GM18505 (cell line): ENCODE measurements at regions not wholly inside any gene's neighbourhood (a gene's known extent, or its start where the extent isn't known, plus 50 kb on each side); places are given as distances from the start of the nearest gene placed in this dataset.
"Not testable (repeated sequence)": the region's sequence is repeated elsewhere in the genome, so short reads cannot be mapped to it uniquely, and the experiment has no call there.

Source experiments
- ATAC-seq: cut with Tn5 transposase; IDR thresholded peaks from one replicate; pipeline ENCODE4 v1.9.1; 2021; ENCODE audit not compliant: unreplicated experiment
- POLR2A ChIP-seq: IDR thresholded peaks from 4 replicates; pipeline ENCODE4 v1.6.1; 2011; ENCODE audit warnings: borderline replicate concordance; ENCODE audit not compliant: insufficient read depth, insufficient read length; ENCODE audit errors: extremely low read depth

GRCh38 chr16:22635357-22635761 lies 124.7 kb downstream of the NPIPB5 start:
- ATAC-seq: no peak

GRCh38 chr16:22635801-22636200 lies 125.1 kb downstream of the NPIPB5 start:
- TF ChIP-seq POLR2A: no peak

More at GRCh38 chr16:22635357-22635761, 124.7 kb downstream of the NPIPB5 start:
- no peak for TF ChIP-seq POLR2A

DNA sequence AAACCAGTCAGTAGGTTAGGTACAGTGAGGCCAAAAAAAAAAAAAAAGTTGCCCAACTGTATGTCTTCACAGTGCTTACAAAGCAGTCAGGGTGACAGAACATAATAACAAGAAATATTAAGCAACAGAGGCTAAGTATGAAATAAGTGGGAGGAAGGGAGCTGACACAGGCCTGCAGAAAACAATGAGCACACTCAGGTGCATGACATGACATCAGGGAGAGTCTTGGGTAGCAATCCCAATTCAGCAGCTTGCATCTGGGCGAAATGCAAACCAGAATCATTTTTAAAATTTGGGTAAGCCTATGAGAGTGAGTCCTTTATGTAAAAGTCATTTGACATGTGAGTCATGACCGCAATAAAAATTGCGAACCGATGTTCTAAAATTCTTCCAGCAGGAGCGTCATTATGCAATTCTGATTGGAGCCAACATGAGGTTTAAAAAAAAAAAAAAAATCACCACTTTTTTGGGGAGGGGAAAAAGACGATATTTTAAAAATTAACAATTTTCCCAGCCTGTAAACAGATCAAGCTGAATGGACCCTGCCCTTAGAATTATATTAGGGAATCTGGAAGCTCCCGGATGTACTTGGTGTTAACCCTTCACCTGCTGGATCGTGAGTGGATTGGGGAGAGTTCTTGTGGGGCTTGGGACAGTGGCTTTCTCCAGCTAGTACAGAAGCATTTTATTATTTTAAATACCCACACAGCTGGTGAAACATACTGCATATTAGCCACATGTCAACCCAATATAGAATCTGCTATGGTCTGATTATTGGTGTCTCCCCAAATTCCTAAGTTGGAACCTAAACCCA lies 127.9 kb downstream of the NPIPB5 start:
- TF ChIP-seq POLR2A: no peak
- ATAC-seq: no peak

More at GRCh38 chr16:22635801-22636200, 125.1 kb downstream of the NPIPB5 start:
- no peak for ATAC-seq

DNA sequence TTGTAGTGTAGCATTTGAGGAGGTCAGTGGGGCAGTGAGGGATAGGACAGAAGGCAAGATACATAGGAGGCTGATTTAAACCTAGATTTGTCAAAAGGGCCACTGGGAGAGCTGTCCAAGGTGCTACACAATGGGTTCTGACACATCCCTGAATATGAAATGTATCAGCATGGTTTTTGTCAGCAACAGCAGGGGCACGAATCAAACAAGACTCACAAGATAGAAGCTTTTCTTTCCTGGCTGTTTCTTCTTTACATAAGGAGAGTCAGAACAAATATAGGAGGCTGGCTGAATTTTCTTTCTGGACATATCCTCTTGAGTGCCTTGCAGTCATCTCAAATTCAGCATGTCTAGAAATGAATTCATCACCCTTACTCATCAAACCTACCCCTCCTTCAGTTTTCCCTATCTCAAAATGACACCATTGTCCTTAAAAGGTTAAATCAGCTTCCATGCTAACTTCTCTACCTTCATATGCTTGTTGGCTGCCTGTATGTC lies 130.5 kb downstream of the NPIPB5 start:
- no peak for ATAC-seq
- no peak for TF ChIP-seq POLR2A

DNA sequence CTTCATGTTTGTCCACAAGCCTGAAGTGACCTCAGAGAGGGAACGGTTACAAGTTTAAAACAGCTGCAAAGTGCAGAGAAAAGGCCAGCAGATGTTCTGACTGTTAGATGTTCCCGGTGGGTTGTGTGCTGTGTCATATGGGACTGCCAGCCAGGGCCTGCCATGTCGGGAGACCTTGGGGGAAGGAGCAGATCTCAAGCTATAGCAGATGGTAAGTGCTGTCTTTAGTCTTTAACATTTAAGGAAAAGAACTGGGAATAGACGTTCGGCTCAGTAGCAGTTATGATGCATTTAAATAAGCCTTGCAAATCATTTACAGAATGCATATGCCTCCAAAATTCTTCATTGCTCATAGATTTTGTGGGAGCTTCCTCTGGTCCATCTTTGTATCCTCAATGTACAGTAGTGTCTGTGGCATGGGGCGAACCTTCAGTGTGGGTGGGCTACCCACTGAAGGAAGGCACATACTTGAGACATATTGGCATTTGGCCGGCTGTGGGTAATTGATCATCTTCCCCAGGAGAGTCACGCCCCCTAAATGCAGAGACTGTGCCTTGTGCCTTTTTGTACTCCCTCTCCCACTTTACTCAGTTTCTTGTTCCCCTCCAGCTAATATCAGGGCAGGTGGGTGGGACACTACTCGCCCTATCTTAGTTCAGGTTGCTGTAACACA lies 131.9 kb downstream of the NPIPB5 start:
- no peak for ATAC-seq

GRCh38 chr16:22643203-22643602 lies 132.5 kb downstream of the NPIPB5 start:
- not testable (repeated sequence) for ATAC-seq

More for the DNA sequence above, 131.9 kb downstream of the NPIPB5 start:
- no peak for TF ChIP-seq POLR2A

DNA sequence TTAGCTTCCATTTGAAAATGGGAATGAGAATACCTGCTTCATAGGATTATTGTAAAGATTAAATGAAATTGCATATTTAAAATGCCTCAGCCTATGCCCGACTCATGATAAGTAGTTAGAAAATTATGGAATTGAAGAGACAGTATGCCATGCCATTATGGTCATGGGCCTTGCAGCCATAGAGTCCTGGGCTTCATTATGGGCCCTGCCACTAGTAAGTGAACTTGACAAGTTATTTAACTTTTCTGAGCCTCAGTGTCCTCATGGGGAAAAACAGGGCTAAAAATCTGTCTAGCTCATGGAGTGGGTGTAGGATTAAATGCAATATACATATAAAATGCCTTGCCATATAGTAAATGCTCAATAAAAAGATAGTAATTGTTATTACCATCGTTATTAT lies 133.2 kb downstream of the NPIPB5 start:
- no peak for ATAC-seq

DNA sequence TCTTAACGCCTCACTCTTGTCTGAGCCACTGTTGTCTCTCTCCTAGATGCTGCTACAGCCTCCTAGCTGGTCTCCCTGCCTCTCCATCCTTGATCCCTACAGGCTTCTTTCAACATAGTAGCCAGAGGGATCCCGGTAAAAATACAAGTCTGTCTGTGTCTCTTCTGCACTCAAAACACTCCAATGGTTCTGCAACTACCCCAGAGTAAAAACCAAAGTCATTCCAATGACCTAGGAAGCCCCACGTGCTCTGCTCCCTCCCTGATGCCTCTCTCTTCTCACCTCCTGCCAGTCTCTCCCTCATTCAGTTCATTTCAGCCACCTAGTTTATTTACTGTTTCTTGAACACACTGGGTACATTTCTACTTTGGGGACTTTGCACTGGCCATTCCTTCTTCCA lies 135.2 kb downstream of the NPIPB5 start:
- TF ChIP-seq POLR2A: no peak
- no peak for ATAC-seq

More for the DNA sequence above, 133.2 kb downstream of the NPIPB5 start:
- TF ChIP-seq POLR2A: no peak

- no peak for ATAC-seq
- TF ChIP-seq POLR2A: no peak
Measured at GRCh38 chr16:22646948-22647556, 136.4 kb downstream of the NPIPB5 start.

DNA sequence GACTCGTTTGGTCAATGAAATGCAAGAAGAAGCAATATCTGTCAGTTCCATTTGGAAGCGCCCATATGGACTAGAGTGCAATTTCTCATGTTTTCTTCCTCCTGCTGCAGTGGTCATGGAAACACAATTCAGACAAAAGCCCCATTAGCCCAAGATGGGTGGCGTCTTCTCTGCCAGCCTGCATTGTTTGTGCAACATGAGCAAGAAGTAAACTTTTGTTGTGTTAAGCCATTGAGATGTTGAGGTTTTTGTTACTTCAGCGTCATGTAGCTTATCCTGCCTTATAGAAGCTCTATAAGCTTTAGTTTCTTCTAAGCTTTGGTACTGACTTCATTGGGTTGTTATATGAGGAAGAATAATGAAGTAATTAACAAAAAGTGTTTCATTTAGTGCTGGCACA lies 137.4 kb downstream of the NPIPB5 start:
- no peak for ATAC-seq
- no peak for TF ChIP-seq POLR2A

DNA sequence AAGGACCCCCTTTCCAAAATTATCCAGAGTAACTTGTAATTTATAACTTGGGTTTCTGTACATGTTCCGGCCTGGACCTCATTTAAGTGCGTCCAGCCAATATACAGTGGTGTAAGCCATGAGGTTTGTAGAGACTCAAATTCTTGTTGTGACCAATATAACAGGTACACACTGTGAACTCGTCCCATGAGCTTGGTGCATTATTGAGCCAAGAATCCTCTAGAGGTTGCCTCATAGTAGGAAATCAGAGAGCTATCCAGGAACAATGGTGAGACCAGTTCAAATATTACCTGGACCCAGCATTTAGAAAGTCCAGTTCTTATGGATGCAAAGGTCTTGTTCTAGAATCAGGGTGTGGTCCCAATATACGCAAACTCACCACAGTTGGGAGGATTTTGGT lies 138.2 kb downstream of the NPIPB5 start:
- TF ChIP-seq POLR2A: no peak
- no peak for ATAC-seq

DNA sequence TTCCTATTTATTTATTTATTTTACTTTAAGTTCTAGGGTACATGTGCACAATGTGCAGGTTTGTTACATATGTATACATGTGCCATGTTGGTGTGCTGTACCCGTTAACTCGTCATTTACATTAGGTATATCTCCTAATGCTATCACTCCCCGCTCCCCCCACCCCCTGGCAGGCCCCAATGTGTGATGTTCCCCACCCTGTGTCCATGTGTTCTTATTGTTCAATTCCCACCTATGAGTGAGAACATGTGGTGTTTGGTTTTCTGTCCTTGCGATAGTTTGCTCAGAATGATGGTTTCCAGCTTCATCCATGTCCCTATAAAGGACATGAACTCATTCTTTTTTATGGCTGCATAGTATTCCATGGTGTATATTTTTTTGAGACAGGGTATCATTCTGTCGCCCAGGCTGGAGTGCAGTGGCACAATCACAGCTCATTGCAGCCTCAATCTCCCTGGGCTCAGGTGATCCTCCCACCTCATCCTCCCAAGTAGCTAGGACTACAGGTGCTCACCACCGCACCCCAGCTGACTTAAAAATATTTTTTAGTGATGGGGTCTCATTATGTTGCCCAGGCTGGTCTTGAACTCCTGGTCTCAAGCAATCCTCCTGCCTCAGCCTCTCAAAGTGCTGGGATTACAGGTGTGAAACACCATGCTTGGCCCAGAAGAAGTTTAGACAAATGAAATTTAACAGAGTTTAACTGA lies 140.6 kb downstream of the NPIPB5 start:
- not testable (repeated sequence) for ATAC-seq

GRCh38 chr16:22652463-22652845 lies 141.8 kb downstream of the NPIPB5 start:
- ATAC-seq: no peak
- no peak for TF ChIP-seq POLR2A
